ENCODE measurements at regions not wholly inside any gene's neighbourhood (a gene's known extent, or its start where the extent isn't known, plus 50 kb on each side); places are given as distances from the start of the nearest gene placed in this dataset.

DNA sequence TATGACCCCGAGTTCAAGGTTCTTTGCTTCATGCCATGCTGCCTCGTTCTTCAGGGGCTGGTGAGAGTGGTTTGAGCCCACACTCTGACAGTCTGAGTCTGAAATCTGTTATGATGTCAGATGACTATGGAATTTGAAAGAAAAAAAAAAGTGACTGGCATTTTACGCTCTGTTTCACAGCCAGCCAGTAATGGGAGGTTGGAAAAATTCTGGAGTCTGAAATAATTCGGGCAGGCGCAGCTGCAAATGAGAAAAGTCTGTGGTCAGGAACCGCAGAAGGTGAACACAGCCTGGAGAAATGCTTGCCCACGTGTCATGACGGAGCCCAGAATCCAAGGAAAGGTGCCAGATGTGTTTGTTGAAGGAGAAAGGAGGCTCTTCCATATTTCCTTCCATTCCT, 269.8 kb upstream of the PWP1 start:
- Histone ChIP-seq H2BK5ac (ENCODE audit: insufficient read length, low read length) (no peak overlapping the region), H3K79me1 (ENCODE audit: insufficient read depth, low read depth, low read length, poor library complexity, severe bottlenecking) (no peaks in the 10 kb centered on the region), H3K4me2 (ENCODE audit: insufficient read depth, insufficient read length, low read length) (no peak overlapping the region), H3T11ph (ENCODE audit: low read length) (no peak overlapping the region), H3K27me3 (ENCODE audit: insufficient read depth, low read length) (no peaks in the 10 kb centered on the region), H3K14ac (ENCODE audit: insufficient read depth, low read length) (no peak overlapping the region), H3K18ac (ENCODE audit: insufficient read length, low read depth, low read length) (no peak overlapping the region), H3K56ac (ENCODE audit: insufficient read length, low read depth, low read length) (no peak overlapping the region), H2BK12ac (ENCODE audit: insufficient read length, low read depth, low read length) (no peak overlapping the region), H3K79me2 (ENCODE audit: insufficient read depth, low read length) (no peaks in the 10 kb centered on the region), H3K4me1 (ENCODE audit: insufficient read depth, low read length) (no peaks in the 10 kb centered on the region), H3K23ac (ENCODE audit: insufficient read length, low read depth, low read length) (no peak overlapping the region), H2BK20ac (ENCODE audit: low read depth, low read length, poor library complexity, severe bottlenecking) (no peak overlapping the region), H4K91ac (ENCODE audit: insufficient read length, low read depth, low read length) (no peak overlapping the region), H2BK15ac (ENCODE audit: low read depth, low read length) (no peak overlapping the region), H4K5ac (ENCODE audit: insufficient read length, low read depth, low read length) (no peak overlapping the region), H3K27ac (ENCODE audit: insufficient read length, low read depth, low read length) (no peak overlapping the region), H4K20me1 (ENCODE audit: control insufficient read depth, insufficient read depth, insufficient read length) (no peaks in the 10 kb centered on the region), H3K4ac (ENCODE audit: low read depth, low read length) (no peak overlapping the region), H4K8ac (replicated peaks; ENCODE audit: insufficient read length, low read depth, low read length) (no peak overlapping the region), H3K23me2 (ENCODE audit: insufficient read length, low read depth, low read length, poor library complexity, severe bottlenecking) (no peaks in the 10 kb centered on the region), H2BK120ac (ENCODE audit: low read depth, low read length, poor library complexity, severe bottlenecking) (no peak overlapping the region), H3K9me3 (ENCODE audit: control insufficient read depth, low read depth, low read length) (no peaks in the 10 kb centered on the region), H2AK5ac (ENCODE audit: insufficient read length, low read length) (no peak overlapping the region), H3K9ac (ENCODE audit: extremely low read depth, insufficient read length, low read length) (no peak overlapping the region), H2AFZ (ENCODE audit: low read length) (no peak overlapping the region)
- peaks cover 0 to 4% (median 2%) of the 10 kb centered on the region in 3 experiments; a peak in 4 of 7 replicates for H3K36me3 Mint-ChIP-seq (ENCODE audit: insufficient read depth in 1 of 3, low read depth in 3 of 3)
- no peak overlapping the region for H3K4me3 Mint-ChIP-seq
- WGBS (ENCODE audit: extremely low coverage, insufficient read length, low lambda C conversion rate): no CpG with 5 or more reads among the region's 8 CpGs
- peaks cover 2% of the 10 kb centered on the region for H3K27me3 Mint-ChIP-seq (ENCODE audit: low read depth)
- H3K27ac Mint-ChIP-seq: no peak overlapping the region
- TF ChIP-seq, protein P1, sequence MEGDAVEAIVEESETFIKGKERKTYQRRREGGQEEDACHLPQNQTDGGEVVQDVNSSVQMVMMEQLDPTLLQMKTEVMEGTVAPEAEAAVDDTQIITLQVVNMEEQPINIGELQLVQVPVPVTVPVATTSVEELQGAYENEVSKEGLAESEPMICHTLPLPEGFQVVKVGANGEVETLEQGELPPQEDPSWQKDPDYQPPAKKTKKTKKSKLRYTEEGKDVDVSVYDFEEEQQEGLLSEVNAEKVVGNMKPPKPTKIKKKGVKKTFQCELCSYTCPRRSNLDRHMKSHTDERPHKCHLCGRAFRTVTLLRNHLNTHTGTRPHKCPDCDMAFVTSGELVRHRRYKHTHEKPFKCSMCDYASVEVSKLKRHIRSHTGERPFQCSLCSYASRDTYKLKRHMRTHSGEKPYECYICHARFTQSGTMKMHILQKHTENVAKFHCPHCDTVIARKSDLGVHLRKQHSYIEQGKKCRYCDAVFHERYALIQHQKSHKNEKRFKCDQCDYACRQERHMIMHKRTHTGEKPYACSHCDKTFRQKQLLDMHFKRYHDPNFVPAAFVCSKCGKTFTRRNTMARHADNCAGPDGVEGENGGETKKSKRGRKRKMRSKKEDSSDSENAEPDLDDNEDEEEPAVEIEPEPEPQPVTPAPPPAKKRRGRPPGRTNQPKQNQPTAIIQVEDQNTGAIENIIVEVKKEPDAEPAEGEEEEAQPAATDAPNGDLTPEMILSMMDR (conservative IDR thresholded peaks at IDR 0.05): no peak
- H3K4me1 Mint-ChIP-seq: no peaks in the 10 kb centered on the region
- H3K9me3 Mint-ChIP-seq: peaks cover 3 to 13% of the 10 kb centered on the region in 2 experiments; a peak in 4 of 5 replicates
- no peak for DNase-seq

Measured in H9 (cell line).